ENCODE measurements at regions not wholly inside any gene's neighbourhood (a gene's known extent, or its start where the extent isn't known, plus 50 kb on each side); places are given as distances from the start of the nearest gene placed in this dataset.

GRCh38 chr4:176920694-176921093 is 128.0 kb upstream of the VEGFC start:
- no peak for TF ChIP-seq CTCF (IDR thresholded peaks at IDR 0.05)
- intact Hi-C loops (cut with DNase I, micrococcal nuclease): no loop called here
- Mint-ChIP-seq H3K36me3 (ENCODE audit: low read depth) (no peaks in the 10 kb centered on the region), H3K4me1 (ENCODE audit: low read depth) (no peaks in the 10 kb centered on the region), H3K27me3 (no peaks in the 10 kb centered on the region), H3K9me3 (peaks cover 2% of the 10 kb centered on the region), H3K27ac (no peak overlapping the region), H3K4me3 (no peak overlapping the region)
- Histone ChIP-seq H3K36me3 (ENCODE audit: insufficient read depth, low read length) (no peaks in the 10 kb centered on the region), H3K27ac (ENCODE audit: low read depth in 1 of 2, low read length in 2 of 2) (no peak overlapping the region), H3K9me3 (ENCODE audit: control insufficient read depth in 1 of 2, insufficient read depth in 1 of 2, low read length in 2 of 2) (no peaks in the 10 kb centered on the region), H3K4me3 (ENCODE audit: low read length) (no peak overlapping the region), H3K27me3 (ENCODE audit: control insufficient read depth in 1 of 2, insufficient read depth in 2 of 2, low read length in 2 of 2) (no peaks in the 10 kb centered on the region), H3K4me1 (ENCODE audit: insufficient read depth, low read length) (no peaks in the 10 kb centered on the region)
- ChIA-PET POLR2A (no interaction called here), CTCF (no interaction called here)
- ATAC-seq (ENCODE audit: poor library complexity) (no peak), DNase-seq (no peak)

DNA sequence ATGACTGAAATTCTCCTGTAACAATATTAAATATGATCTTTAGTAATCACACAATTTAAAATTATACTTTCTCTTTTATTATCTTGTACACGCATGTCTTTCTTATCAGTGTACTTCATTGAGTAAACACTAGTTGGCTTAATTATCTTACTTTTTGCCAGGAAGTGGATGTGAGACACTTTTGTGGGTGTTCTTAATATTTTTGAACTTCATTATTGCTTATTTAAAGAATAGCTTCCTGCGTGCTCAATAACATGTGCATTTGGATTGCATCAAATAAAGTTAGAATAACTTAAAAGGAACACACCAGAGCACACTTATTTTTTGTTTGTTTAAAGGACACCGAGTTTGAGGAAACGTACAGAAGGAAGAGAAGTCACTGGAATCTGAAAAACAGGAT is 128.5 kb upstream of the VEGFC start:
- Histone ChIP-seq H3K4me3 (ENCODE audit: low read length) (no peak overlapping the region), H3K36me3 (ENCODE audit: insufficient read depth, low read length) (no peaks in the 10 kb centered on the region), H3K4me1 (ENCODE audit: insufficient read depth, low read length) (no peaks in the 10 kb centered on the region), H3K27ac (ENCODE audit: low read depth in 1 of 2, low read length in 2 of 2) (no peak overlapping the region), H3K9me3 (ENCODE audit: control insufficient read depth in 1 of 2, insufficient read depth in 1 of 2, low read length in 2 of 2) (no peaks in the 10 kb centered on the region), H3K27me3 (ENCODE audit: control insufficient read depth in 1 of 2, insufficient read depth in 2 of 2, low read length in 2 of 2) (no peaks in the 10 kb centered on the region)
- ChIA-PET POLR2A (no interaction called here), CTCF (no interaction called here)
- Mint-ChIP-seq H3K4me3 (no peak overlapping the region), H3K27ac (no peak overlapping the region), H3K27me3 (no peaks in the 10 kb centered on the region), H3K9me3 (peaks cover 2% of the 10 kb centered on the region), H3K4me1 (ENCODE audit: low read depth) (no peaks in the 10 kb centered on the region), H3K36me3 (ENCODE audit: low read depth) (no peaks in the 10 kb centered on the region)
- no peak for ATAC-seq (ENCODE audit: poor library complexity)
- no peak for DNase-seq
- no peak for TF ChIP-seq CTCF (IDR thresholded peaks at IDR 0.05)
- intact Hi-C loops (cut with DNase I, micrococcal nuclease): no loop called here

DNA sequence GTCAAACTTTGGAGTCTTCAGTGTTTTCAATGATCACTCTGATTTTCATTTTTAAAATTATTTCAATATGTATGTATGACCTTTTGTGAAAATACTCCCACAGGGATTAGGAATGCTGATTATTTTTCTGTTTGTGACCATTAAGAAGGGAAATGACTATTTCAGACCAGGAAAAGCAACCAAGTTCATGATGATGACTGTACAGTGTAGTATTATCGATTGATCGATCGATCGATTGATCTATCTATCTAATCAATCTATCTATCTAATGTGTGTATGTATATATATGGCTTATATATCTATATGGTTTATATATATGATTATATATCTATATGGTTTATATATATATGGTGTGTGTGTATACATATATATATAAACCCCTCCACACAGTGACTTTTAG is 131.5 kb upstream of the VEGFC start:
- intact Hi-C loops (cut with DNase I, micrococcal nuclease): no loop called here
- Histone ChIP-seq H3K36me3 (ENCODE audit: insufficient read depth, low read length) (no peaks in the 10 kb centered on the region), H3K4me3 (ENCODE audit: low read length) (no peak overlapping the region), H3K27me3 (ENCODE audit: control insufficient read depth in 1 of 2, insufficient read depth in 2 of 2, low read length in 2 of 2) (no peaks in the 10 kb centered on the region), H3K27ac (ENCODE audit: low read depth in 1 of 2, low read length in 2 of 2) (no peak overlapping the region), H3K9me3 (ENCODE audit: control insufficient read depth in 1 of 2, insufficient read depth in 1 of 2, low read length in 2 of 2) (no peaks in the 10 kb centered on the region), H3K4me1 (ENCODE audit: insufficient read depth, low read length) (no peaks in the 10 kb centered on the region)
- ChIA-PET CTCF (no interaction called here), POLR2A (no interaction called here)
- ATAC-seq (ENCODE audit: poor library complexity) (no peak), DNase-seq (no peak)
- no peak for TF ChIP-seq CTCF (IDR thresholded peaks at IDR 0.05)
- Mint-ChIP-seq H3K9me3 (no peaks in the 10 kb centered on the region), H3K36me3 (ENCODE audit: low read depth) (no peaks in the 10 kb centered on the region), H3K27ac (no peak overlapping the region), H3K4me3 (no peak overlapping the region), H3K4me1 (ENCODE audit: low read depth) (no peaks in the 10 kb centered on the region), H3K27me3 (no peaks in the 10 kb centered on the region)

Measured in CD4-positive, alpha-beta T cell (primary cell).